WERI-Rb-1 (cell line): ENCODE measurements at regions not wholly inside any gene's neighbourhood (a gene's known extent, or its start where the extent isn't known, plus 50 kb on each side); places are given as distances from the start of the nearest gene placed in this dataset.

Source experiments
- DNase-seq: peaks from one replicate; pipeline ENCODE4 v3.0.0-alpha.2; 2020
- H3K27ac ChIP-seq: fragments of 250-450 bp; sonication (Bioruptor Pico); 2 replicates; pipeline ENCODE4 v1.5.1; 2020; ENCODE audit warnings: mild to moderate bottlenecking, moderate library complexity
- H3K27me3 ChIP-seq: fragments of 250-450 bp; sonication (Bioruptor Pico); 2 replicates; pipeline ENCODE4 v1.5.1; 2021; ENCODE audit warnings: mild to moderate bottlenecking, low read depth, moderate library complexity; ENCODE audit not compliant: insufficient read depth, severe bottlenecking
- H3K36me3 ChIP-seq: fragments of 250-450 bp; sonication (Bioruptor Pico); 2 replicates; pipeline ENCODE4 v1.5.1; 2020; ENCODE audit warnings: mild to moderate bottlenecking, moderate library complexity
- H3K4me3 ChIP-seq: 2 replicates; pipeline ENCODE4 v1.5.1; 2011; ENCODE audit warnings: low read depth, mild to moderate bottlenecking, control low read depth, low read length
- H3K9me3 ChIP-seq: fragments of 250-450 bp; sonication (Bioruptor Pico); 2 replicates; pipeline ENCODE4 v1.5.1; 2021; ENCODE audit warnings: mild to moderate bottlenecking, moderate library complexity; ENCODE audit not compliant: severe bottlenecking
- CTCF ChIP-seq: IDR thresholded peaks from 2 replicates; pipeline ENCODE4 v1.5.1; 2011; ENCODE audit warnings: low read depth, mild to moderate bottlenecking, control low read depth, inconsistent platforms, low read length

GRCh38 chr5:107215611-107216010, 455.1 kb downstream of the EFNA5 start:
- no peak overlapping the region for H3K27ac ChIP-seq
- DNase-seq, result no peak
- H3K36me3 ChIP-seq, result no peaks in the 10 kb centered on the region
- no peak for TF ChIP-seq CTCF
- H3K9me3 ChIP-seq, result no peaks in the 10 kb centered on the region
- H3K27me3 ChIP-seq, result no peaks in the 10 kb centered on the region
- H3K4me3 ChIP-seq, result no peak overlapping the region

- Histone ChIP-seq H3K4me3 (no peak overlapping the region), H3K9me3 (no peaks in the 10 kb centered on the region), H3K27ac (no peak overlapping the region), H3K27me3 (no peaks in the 10 kb centered on the region), H3K36me3 (no peaks in the 10 kb centered on the region)
- no peak for DNase-seq
- TF ChIP-seq CTCF, result no peak
Measured at GRCh38 chr5:107213025-107213424, 457.7 kb downstream of the EFNA5 start.

GRCh38 chr5:107211630-107212029, 459.1 kb downstream of the EFNA5 start:
- no peak for DNase-seq
- TF ChIP-seq CTCF, result no peak
- no peaks in the 10 kb centered on the region for H3K9me3 ChIP-seq
- no peaks in the 10 kb centered on the region for H3K36me3 ChIP-seq
- H3K4me3 ChIP-seq, result no peak overlapping the region
- H3K27me3 ChIP-seq, result no peaks in the 10 kb centered on the region
- H3K27ac ChIP-seq, result no peak overlapping the region

GRCh38 chr5:107208867-107209266, 461.9 kb downstream of the EFNA5 start:
- H3K27me3 ChIP-seq, result no peaks in the 10 kb centered on the region
- no peaks in the 10 kb centered on the region for H3K36me3 ChIP-seq
- no peak overlapping the region for H3K27ac ChIP-seq
- H3K9me3 ChIP-seq, result no peaks in the 10 kb centered on the region
- no peak for TF ChIP-seq CTCF
- no peak for DNase-seq
- H3K4me3 ChIP-seq, result no peak overlapping the region

GRCh38 chr5:107204413-107204812, 466.3 kb downstream of the EFNA5 start:
- TF ChIP-seq CTCF, result no peak
- no peak overlapping the region for H3K27ac ChIP-seq
- no peak overlapping the region for H3K4me3 ChIP-seq
- H3K27me3 ChIP-seq, result no peaks in the 10 kb centered on the region
- DNase-seq, result no peak
- no peaks in the 10 kb centered on the region for H3K36me3 ChIP-seq
- no peaks in the 10 kb centered on the region for H3K9me3 ChIP-seq

- no peak overlapping the region for H3K27ac ChIP-seq
- no peak for DNase-seq
- no peak for TF ChIP-seq CTCF
- no peak overlapping the region for H3K4me3 ChIP-seq
- H3K36me3 ChIP-seq, result no peaks in the 10 kb centered on the region
- H3K9me3 ChIP-seq, result no peaks in the 10 kb centered on the region
- no peaks in the 10 kb centered on the region for H3K27me3 ChIP-seq
Measured at GRCh38 chr5:107203243-107203642, 467.5 kb downstream of the EFNA5 start.
